DND-41 (cell line): ENCODE measurements at regions not wholly inside any gene's neighbourhood (a gene's known extent, or its start where the extent isn't known, plus 50 kb on each side); places are given as distances from the start of the nearest gene placed in this dataset.

ENCODE experiments used
- EZH2 ChIP-seq: IDR thresholded peaks from 3 replicates; pipeline ENCODE4 v1.6.1; 2012; ENCODE audit warnings: borderline replicate concordance, low read depth, mild to moderate bottlenecking, moderate library complexity, low read length, inconsistent platforms; ENCODE audit not compliant: severe bottlenecking
- TF ChIP-seq, protein P1 (sequence below): IDR thresholded peaks from 2 replicates; pipeline ENCODE4 v1.5.1; 2012; ENCODE audit warnings: borderline replicate concordance, low read length, moderate library complexity, mild to moderate bottlenecking; ENCODE audit not compliant: poor library complexity, severe bottlenecking; ENCODE audit errors: extremely low read depth

DNA sequence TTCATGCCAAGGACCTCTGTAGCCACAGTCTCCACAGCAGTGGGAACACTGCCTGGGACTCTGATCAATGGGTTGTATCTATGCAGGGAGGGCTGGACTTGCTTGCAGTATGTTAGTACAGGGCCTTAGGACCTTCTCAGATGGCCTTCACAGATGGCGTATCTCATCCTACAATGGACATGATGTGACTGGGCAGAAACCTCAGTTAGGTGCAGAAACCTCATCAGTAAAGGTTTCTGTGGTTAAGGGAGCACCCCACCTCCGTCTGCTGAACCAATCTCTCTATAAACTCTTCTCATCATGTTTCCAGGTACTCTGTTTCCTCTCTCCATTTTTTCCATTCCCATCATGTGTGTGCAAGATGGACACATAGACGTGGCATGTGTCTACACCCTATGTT lies 154.9 kb downstream of the EVX1 start:
- TF ChIP-seq, protein P1, sequence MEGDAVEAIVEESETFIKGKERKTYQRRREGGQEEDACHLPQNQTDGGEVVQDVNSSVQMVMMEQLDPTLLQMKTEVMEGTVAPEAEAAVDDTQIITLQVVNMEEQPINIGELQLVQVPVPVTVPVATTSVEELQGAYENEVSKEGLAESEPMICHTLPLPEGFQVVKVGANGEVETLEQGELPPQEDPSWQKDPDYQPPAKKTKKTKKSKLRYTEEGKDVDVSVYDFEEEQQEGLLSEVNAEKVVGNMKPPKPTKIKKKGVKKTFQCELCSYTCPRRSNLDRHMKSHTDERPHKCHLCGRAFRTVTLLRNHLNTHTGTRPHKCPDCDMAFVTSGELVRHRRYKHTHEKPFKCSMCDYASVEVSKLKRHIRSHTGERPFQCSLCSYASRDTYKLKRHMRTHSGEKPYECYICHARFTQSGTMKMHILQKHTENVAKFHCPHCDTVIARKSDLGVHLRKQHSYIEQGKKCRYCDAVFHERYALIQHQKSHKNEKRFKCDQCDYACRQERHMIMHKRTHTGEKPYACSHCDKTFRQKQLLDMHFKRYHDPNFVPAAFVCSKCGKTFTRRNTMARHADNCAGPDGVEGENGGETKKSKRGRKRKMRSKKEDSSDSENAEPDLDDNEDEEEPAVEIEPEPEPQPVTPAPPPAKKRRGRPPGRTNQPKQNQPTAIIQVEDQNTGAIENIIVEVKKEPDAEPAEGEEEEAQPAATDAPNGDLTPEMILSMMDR = no peak
- no peak for TF ChIP-seq EZH2
